GM18519 (cell line): ENCODE measurements at regions not wholly inside any gene's neighbourhood (a gene's known extent, or its start where the extent isn't known, plus 50 kb on each side); places are given as distances from the start of the nearest gene placed in this dataset.

ENCODE experiments used
- ATAC-seq: cut with Tn5 transposase; IDR thresholded peaks from one replicate; pipeline ENCODE4 v1.9.1; 2021; ENCODE audit warnings: mild to moderate bottlenecking, moderate library complexity; ENCODE audit not compliant: unreplicated experiment, low FRiP score

DNA sequence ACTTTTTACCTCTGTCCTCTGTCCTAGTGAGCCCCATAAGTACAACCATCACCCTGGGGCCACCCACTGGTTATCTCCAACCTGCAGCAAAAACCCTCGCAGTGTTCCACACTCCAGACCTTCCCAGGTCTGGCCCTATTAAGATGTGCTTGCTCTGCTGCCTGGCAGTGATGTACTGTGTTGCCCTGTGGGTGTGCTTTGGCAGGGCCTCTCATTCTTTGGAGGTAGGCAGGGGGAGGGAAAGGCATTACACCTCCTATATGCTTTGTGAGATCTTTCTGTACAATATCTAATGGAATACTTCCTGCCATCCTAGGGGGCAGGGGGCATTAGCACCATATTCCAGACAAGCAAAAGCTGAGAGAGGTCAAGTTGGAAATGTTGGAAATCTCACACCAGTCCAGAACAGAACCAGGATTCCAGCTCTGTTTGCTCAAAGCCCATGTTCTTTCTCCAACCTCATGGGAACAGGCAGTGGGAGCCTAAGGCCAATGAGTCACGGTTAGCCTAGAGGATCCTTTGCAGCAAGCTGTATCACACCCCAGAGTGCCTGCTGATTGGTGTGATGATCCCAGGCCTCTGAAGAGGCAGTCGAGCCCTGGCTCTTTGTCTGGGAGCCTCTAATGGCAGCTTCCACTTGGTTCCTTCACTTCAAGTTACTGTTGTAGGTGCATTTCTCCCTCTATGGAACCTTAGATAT is 59.7 kb upstream of the UBL3 start:
- no peak for ATAC-seq

DNA sequence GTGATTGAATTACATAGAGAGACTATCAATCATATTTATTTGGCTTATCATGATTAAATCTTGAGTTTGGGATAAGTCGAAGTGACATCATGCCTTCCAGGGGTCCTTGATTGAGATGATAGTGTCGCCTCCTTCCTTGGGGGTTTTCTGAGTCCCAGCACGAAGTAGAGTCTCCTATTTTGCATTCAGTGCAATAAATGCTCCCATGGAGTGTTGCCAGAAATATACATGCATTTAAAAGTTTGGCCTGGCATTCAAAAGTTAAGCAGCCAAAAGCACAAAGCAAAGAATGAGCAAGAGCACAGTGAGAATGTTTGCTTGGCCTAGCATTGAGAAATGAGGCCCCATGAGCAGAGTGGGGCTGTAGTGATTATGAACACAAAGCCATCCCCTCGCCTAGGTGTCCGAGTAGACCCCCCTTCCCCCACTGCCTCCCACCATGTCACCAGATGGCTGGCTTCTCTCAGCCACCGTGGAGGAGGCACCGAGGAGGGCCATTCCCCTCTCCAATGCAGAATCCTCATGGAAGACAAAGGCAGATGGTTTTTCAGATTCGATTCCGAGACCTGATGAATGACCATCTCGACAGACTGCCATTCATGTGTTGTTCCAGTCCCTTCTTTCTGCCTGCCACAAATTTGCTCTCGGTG is 58.8 kb upstream of the UBL3 start:
- ATAC-seq = no peak

DNA sequence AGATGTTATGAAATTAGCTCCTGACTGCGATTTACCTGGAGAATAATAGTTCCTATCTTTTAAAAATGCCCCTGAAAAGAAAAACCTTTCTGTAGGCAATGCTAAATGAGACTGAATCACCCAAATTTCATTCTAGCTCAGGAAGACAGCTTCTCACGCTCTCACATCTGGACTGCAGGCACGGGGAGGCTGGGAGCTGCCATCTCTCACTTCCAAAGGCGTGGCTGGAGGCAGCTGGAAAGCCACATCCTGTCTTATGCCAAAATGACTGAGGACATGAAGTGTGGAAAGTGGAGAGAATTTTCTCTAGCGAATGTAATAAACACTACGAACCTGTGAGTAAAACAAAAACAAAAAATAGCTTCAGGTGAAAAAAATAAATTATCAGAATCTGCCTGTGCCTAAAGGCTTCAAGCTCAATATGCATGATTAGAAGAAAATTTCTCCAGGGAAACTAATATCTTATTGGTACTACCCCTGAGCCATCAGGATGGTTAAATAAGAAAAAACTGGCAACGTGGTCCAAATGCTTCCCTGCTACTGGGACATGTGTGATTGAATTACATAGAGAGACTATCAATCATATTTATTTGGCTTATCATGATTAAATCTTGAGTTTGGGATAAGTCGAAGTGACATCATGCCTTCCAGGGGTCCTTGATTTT is 58.1 kb upstream of the UBL3 start:
- ATAC-seq = no peak

DNA sequence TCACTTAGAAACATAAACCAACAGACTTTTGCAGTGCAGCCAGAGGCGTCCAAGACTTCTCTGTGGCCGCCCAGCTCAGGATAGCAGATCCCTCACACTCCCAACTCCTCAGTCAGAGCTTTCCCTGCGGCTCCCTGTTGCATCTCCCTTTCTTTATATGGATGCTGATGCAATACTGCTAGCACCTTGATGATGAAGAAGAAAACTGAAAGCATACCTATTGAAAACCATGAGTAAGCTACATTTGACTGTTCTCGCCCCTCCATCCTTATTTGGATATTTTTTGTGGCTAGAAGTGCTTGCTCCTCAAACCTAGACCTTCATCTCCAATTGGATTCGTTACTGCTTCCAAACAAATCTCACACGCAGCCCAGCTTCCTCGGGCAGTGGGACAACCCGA is 57.3 kb upstream of the UBL3 start:
- ATAC-seq = no peak

DNA sequence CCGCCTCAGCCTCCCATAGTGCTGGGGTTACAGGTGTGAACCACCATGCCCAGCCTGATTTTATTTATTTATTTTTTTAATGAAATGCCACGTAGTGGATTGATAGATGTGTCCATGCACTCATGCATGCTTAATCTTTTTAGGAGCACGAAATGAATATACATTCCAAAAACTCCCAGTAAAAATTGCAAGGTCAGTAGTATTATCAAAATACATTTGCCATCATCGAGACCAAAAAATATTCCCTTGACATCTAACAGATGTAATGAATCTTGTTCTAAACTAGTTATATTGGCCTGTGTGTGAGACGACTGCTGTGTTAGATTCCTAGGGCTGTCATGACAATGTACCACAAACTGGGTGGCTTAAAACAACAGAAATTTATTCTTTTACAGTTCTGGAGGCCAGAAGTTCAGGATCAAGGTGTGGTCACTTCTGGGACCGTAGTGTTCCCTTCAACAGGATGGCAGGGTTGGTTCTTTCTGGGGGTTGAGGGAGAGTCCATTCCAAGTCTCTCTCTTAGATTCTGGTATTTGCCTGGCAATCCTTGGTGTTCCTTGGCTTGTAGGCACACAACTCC is 56.1 kb upstream of the UBL3 start:
- no peak for ATAC-seq

DNA sequence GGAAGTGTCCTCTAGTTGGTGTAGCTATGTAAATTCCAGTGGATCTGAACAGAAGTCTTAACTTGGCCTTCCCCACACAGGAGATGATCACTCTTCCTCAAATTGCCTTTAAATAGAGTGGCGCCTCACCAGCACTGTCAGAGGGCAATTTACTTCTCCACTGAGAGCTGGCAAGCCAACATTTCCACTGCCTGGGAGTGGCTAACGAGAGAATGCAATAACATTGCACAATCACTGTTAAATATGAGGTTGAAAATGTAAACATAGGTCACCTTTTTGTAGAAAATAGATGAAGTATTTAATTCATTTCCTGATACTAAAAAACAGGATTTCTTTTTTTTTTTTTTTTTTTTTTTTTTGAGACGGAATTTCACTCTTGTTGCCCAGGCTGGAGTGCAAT is 55.4 kb upstream of the UBL3 start:
- ATAC-seq = no peak

DNA sequence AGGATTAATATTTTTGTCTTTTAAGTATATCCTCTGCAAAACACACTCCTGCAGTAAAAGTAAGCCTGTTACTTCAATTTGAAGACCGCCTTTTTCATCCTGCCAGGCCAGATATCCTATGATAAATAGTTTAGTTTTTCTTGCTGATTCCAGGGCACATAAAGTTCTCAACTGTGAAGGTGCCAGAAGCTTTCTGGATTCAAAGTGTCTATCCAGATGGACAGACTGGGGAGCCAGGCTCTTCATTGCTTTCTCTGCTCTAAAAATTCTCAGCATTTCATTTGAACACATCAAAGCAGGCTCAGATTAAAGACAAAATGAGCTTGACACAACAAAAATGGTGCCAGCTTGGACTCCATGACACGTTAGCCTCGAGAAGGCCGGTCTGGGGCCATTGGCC is 53.6 kb upstream of the UBL3 start:
- ATAC-seq = no peak

DNA sequence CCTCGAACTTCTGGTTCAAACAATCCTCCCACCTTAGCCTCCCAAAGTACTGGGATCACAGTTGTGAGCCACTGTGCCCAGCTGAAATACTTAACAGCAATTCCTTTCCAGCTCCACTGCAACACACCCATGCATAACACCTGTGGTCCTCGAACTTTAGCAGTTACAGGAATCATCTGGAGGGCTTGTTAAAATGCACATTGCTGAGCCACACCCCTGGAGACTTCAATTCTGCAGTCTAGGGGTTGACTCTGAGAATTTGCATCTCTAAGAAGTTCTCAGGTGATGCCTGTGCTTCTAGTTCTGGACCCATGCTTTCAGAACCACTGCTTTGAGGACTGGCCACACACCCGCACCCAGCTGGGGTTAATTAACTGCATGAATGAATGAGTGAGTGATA is 53.1 kb upstream of the UBL3 start:
- ATAC-seq = no peak

DNA sequence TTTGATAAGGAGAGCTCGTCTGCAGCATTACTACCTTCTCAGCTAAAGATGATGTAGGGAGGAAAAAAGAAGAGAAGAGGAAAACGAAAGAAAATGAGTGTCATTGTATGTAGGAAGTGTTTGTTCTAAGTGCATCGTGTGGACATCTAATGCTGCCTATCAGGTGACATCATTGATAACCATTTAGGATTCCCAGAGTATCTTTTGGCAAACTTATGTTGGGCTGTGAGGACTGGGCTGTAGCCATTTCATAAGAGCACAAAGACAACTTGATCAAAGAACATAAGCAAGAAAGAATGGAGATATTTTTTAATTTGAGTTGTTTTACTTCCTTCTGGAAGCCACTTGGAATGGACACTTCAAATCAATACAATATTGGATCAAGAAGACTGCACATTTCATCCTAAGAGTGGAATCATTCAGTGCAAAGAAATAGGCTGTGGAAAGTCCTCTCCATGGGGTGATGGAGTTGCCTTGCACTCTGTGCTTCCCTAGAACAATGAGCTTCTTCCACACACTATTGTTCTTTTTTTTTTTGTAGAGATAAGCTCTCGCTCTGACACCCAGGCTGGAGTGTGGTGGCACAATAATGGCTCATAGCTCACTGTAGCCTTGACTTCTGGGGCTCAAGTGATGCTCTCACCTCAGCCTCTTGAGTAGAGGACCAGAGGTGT is 52.4 kb upstream of the UBL3 start:
- ATAC-seq = no peak

DNA sequence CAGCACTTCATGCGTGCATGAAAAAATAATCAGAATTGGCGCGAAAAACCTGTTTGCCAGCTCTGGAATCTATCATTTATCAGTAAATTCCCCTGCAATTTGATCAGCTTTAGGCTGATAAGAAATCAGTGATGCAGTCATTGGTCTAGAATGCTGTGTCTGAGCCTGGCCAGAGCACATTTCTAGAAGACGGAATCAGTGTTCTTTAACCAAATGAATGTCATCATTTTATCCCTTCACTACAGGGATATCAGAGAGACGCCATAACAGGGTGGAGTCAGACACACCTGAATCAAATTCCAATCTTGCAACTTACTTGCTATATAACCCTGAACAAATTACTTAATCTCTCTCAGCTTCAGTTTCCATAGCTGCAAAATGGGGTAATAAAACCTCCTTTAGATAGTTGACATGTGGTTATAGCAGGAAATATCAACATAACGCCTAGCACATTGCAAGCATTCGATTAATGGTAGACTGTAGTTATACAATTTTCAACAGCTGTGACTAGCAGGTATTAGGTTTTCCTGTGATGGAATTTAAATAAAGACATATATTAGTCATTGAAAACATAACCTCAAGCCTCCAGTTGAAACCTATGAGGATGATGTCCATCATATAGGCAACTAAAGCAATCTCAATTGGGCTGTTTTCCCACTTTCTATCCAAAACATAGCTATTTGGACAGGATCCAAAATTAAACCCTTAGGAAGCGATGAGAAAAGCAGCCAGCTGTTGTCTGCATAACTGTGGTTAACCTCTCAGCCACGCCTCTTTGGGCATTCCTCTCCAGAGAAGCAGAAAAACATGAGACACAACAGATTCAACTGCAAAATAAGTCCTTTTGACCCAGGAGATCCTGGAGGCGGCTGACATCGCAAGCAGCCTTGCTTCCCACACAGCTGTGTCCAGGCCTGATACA is 51.6 kb upstream of the UBL3 start:
- ATAC-seq = no peak
